ENCODE measurements at regions not wholly inside any gene's neighbourhood (a gene's known extent, or its start where the extent isn't known, plus 50 kb on each side); places are given as distances from the start of the nearest gene placed in this dataset.
"Not testable (repeated sequence)": the region's sequence is repeated elsewhere in the genome, so short reads cannot be mapped to it uniquely, and the experiment has no call there.

- TF ChIP-seq CTCF, POLR2A (IDR thresholded peaks at IDR 0.05): not testable (repeated sequence)
Measured at GRCh38 chr16:18190179-18190578, 146.4 kb downstream of the NPIPA8 start.
